ENCODE measurements at regions not wholly inside any gene's neighbourhood (a gene's known extent, or its start where the extent isn't known, plus 50 kb on each side); places are given as distances from the start of the nearest gene placed in this dataset.
"Not testable (repeated sequence)": the region's sequence is repeated elsewhere in the genome, so short reads cannot be mapped to it uniquely, and the experiment has no call there.

DNA sequence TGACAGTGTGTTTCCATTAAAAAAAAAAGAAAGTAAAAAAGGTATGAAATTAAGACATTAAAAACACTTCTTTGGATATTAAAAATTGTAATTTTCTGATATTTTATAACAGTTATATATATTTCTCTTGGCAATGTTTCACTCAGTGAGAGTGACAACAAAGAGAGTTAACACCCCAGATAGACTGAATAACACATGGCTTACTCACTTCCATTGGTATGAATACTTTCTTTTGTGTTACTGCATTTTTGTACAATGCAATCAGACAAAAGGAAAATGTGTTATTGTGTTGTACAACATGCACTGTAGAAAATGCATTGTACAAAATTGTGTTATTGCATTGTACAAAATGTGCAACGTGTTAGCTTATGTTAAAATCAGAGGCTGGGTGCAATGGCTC, 676.6 kb upstream of the AMELY start:
- DNase-seq = not testable (repeated sequence)

DNA sequence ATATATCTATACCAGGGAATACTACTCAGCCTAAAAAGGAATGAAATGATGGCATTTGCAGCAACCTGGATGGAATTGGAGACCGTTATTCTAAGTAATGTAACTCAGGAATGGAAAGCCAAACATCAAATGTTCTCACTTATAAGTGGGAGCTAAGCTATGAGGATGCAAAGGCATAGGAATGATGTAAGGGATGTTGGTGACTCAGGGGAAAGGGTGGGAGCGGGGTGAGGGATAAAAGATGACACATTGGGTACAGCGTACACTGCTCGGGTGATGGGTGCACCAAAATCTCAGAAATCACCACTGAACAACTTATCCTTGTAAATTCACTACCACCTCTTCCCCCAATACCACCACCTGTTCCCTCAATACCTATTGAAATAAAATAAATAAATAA, 651.0 kb upstream of the AMELY start:
- no peak for DNase-seq

DNA sequence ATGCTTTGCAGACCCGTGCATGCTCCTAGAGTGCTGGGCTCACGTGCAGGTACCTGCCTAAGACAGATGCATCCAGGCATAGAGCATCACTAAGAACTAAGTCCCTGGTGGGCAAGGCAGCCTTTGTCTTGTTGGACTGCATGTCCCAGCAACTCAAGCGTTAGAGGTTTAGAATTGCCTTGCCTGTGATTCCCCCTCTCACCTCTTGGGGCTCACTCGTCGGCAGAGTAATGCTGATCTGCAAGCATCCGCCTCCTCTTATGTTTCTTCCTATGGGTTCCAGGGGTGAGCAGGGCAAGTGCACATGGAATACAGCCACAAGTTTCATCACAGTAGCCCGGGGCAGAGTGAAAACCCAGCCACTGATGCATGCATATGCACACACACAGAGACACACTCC, 646.1 kb upstream of the AMELY start:
- peak; percentile 9 for DNase-seq

DNA sequence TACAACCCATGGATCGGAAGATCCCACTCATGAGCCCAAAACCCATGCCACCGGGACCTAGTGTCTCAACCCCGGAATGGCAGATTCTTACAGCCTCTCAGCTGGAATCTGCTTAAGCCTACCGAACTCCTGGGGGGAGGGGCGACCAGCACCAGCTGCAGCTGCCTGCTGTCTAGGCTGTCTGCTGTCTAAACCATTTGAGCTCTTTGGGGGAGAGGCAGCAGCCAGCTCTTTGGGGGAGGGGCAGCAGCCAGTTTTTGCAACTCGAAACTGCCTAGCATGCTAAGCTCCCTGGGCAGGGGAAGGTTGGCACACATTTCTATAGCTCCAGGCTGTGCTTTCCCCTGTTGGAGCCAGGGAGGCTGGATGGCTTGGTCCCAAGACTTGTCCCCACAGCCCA, 643.5 kb upstream of the AMELY start:
- DNase-seq = peak; percentile 57

DNA sequence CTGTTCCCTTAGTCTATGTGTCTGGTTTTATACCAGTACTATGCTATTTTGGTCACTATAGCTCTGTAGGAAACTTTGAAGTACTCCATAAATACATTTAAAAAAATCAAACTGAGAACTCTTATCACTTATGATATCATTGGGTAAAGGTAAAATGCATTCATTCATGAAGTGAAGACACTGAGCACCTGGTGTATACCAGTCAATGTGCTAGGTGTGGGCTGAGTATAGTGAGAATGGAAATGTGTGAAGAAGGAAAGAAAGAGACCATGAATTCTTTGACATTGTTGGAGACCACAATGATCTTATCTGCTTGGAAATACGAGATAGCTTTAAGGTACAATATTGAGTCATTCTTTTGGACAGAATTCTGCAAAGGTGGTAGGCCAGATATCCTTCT, 633.5 kb upstream of the AMELY start:
- DNase-seq = no peak

DNA sequence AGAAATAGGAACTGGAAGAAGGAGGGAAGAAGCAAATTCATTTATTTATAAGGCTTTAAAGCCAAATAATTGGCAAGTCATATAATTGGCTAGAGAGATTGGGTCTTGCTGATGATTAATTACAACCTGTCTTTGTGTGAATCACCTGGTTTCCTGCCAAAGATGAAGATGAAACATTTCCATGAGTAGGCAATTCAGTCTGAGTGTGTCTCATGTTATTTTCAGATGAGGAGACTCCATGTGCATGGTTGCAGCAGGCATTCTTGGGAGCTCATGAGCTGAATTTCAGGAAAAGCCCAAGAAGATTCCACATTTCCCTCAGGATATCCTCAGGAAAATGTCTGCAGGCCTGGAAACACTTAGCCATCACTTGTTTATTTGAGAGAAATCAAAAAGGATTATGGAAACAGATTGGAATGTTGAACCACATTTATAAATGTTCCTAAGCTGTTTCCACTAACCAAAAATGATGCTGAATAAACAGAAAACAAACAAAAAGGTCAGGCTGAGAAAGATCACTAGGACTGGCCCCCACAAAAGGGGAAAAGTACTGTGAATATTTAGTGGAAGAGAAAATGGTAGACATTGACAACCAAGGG, 632.7 kb upstream of the AMELY start:
- DNase-seq = no peak

DNA sequence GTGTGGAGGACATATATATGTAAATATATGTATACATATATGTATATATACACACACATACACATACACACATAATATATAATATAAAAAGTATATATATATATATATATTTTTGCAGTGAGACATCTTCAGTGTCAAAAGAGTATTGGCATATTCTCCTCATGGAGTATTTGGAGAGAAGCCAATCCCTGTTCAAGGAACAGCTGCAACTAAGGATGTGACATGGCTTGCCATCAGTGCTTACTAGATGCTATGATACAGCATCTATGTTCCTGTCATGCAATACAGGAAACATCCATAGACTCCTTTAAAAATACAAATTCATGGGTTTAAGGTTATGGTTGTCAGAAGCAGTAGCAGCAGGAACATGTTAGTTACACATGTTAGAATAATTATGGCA, 632.0 kb upstream of the AMELY start:
- DNase-seq = peak; percentile 45

DNA sequence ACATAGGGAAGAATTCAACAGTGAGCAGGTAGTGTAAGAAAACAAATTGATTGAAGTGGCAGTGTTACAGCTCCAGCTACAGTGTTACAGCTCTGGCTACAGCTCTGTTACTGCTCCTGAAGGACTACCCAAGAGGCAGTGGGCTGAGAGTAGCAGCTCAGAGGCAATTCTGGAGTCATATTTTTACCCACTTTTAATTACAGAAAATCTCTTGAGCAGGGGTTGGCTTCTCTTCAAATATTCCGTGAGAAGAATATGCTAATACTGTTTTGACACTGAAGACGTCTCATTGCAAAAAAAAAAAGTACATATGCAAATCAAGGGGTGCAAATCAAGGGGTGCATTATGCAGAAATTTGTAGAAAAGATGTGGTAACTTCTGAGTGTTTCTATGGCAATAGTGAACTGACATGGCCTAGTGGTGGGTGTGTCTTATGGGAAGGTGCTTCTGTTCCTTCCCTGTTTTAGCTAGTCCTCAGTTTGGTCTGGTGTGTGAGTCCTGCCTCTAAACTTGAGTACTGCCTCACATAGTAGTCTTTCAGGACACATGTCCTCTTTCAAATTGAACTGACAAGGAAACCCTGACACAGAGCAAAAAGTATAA, 630.8 kb upstream of the AMELY start:
- DNase-seq = no peak

DNA sequence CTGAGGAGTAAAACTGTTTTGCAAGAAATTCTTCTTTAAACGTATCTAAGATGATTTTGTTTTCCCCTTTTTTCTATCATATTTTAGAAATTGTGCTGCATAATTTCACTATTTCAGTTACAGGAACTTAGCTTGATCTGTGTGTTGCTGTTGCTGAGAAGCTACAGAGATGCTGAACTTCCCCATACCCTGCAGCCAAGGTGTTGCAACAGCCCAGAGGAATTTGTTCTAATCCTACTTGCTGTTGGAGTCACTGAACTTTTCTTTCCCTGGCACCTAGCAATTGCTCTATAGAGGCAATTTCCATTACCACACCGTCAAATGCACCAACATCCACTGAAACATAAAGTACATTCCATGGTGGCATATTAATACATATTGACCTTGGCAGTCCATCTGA, 617.8 kb upstream of the AMELY start:
- DNase-seq = no peak

DNA sequence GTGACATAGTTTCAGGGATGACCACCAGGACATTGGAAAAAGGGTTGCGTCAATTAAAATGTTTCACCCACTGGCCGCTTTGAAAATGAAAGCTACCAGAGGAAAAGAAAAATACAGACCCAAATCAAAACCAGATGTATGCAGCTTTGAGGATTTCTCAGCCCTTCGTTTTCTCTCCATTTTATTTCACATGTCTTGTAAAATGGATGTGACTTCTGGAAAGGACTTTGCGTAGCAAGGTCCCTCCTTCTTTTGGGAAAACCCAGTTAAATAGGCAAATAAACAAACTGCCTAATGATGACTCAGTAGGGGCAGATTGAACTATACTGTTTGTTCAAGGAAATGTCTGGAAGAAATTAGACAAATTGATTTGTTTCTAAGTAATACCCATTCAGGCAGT, 616.0 kb upstream of the AMELY start:
- not testable (repeated sequence) for DNase-seq

DNA sequence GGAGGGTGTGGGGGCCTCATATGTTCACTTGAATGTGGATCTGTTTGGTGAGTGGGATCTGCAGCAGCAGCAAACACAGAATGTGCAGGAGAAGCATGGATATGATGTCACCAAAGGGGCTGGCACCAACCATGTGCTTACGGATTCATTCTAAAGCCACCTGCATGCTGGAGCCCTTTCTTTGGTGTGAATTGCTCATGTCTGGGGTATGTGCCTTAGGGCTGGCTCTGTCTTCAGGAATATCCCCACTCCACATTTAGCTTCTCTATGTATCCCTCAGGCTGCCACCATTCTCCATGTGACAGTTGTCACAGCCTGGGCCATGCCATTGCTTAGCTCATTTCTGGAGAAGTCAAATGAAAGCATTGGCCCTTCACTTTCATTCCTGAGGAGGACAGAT, 606.8 kb upstream of the AMELY start:
- DNase-seq = no peak

DNA sequence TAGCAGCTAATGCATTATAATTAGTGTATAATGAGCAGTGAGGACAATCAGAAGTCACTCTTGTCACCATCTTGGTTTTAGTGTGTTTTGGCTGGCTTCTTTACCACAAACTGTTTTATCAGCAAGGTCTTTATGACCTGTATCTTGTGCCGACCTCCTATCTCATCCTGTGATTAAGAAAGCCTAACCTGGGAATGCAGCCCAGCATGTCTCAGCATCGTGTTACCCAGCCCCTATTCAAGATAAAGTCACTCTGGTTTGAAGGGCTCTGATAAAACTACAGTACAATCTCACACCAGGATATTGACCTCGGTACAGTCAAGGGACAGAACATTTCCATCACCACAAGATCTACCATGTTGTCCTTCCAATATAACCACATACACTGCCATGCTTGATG, 604.7 kb upstream of the AMELY start:
- DNase-seq = no peak

DNA sequence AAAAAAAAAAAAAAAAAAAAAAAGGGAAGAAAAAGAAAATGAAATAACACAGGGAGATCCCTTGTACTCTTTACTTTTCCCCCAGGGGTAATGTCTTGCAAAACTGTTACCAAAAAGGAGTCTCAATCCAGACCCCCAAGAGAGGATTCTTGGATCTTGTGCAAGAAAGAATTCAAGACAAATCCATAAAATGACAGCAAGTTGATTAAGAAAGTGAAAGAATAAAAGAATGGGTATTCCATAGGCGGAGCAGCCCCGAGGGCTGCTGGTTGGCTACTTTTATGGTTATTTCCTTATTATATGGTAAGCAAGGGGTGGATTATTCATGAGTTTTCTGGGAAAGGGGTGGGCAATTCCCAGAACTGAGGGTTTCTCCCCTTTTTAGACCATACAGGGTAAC, 604.3 kb upstream of the AMELY start:
- DNase-seq = no peak

DNA sequence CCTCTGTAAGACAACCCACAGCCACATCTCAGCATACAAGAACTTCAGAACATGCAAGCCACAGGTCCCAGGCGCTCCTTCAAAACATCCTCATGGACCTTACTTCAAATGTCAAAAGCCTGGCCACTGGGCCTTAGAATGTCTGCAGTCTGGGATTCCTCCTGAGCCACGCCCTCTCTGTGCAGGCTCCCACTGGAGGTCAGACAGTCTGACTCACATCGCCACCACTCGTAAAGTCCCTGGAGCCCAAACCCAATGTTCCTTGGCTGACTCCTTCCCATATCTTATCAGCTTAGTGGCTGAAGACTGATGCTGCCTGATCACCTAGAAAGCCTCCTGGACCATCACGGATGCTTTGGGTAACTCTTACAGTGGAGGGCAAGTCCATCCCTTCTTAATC, 591.3 kb upstream of the AMELY start:
- no peak for DNase-seq

DNA sequence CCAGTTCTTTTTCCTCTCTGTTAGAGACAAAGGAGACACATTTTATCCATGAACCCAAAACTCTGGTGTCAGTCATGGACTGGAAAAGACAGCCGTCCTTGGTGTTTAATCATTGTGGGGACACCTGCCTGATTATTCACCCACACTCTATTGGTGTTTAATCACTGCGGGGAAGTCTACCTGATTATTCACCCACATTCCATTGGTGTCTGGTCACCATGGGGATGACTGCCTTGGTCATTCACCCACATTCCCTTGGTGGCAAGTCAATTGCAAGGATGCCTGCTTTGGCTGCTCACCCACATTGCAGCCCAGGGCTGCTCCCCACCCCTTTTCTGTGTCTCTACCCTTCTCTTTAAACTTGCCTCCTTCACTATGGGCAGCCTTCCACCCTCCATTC, 589.7 kb upstream of the AMELY start:
- no peak for DNase-seq

DNA sequence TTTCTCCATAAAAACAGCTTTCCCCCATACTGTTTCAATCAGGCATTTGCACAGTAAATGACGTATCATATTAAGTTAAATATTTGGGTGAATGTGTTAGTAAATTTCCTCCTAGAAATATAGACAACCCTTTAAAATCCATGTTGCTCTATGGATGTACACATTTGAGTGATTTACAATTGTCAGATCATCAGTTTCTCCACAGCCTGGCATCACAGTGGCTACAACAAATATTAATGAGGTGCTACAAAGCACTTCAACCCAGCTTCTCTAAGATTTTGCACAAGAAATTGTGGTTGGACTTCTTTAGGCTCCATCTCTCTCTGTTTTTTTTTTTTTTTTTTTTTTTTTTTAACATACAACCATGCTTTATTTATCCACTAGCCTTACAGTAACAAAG, 584.4 kb upstream of the AMELY start:
- DNase-seq = no peak

DNA sequence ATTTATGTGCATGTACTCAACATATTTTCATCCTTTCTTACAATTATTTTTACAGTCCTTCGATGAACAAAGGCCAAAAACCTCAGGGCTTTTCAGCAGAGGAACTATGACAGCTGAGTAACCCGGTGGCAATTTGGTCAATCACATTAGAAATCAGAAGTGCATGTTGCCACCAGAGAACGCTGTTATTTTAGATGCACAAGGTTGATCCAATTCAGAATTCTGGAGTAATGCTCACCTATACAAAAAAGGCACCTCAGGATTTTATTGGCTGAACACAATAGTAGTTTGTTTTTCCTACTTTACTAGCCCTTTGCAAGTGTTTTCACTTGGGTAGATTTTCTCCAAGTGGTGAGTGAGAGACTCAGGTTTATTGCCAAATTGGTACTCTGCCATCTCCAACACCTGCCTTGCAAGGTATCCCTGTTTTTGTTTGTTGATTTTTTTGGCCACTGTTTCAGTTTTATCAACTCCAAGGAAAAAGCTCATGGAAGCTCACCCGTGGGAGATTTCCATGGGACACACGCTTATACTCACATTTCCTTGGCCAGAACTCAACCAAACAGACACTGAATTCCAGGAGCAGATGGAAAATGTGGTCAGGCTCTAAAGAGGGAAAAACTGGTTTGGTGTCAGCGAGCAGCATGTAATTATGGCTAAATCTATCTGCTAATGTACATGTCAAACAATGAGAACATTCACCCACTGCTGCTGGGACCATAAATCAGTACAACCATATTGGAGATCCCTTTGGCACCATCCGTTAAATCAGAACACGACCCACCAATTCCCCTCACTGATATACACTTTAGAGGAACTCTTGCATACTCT, 573.1 kb upstream of the AMELY start:
- DNase-seq = peak; percentile 12

DNA sequence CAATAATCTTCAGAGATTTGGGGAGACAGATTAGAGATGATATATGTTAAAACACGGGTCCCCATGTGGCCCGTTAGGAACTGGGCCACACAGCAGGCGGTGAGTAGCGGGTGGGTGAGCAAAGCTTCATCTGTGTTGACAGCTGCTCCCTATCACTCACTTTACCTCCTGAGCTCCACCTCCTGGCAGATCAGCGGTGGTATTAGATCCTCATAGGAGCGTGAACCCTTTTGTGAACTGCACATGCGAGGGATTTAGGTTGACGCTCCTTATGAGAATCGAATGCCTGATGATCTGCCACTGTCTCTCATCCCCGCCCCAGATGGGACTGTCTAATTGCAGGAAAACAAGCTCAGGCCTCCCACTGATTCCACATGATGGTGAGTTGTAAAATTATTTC, 560.4 kb upstream of the AMELY start:
- DNase-seq = peak; percentile 42

DNA sequence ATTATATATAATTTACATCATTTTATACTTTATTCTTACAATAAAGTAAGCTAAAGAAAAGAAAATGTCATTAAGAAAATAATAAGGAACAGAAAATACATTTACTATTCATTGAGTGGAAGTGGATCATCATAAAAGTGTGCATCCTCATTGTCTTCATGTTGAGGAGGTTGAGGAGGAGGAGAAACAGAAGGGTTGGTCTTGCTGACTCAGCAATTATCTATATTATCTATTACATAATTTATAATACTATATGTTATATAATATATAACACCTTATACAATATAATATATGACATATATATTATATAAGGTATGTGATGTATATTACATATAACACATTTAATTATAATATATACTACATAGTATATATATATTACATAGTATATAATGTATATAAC, 558.5 kb upstream of the AMELY start:
- no peak for DNase-seq

DNA sequence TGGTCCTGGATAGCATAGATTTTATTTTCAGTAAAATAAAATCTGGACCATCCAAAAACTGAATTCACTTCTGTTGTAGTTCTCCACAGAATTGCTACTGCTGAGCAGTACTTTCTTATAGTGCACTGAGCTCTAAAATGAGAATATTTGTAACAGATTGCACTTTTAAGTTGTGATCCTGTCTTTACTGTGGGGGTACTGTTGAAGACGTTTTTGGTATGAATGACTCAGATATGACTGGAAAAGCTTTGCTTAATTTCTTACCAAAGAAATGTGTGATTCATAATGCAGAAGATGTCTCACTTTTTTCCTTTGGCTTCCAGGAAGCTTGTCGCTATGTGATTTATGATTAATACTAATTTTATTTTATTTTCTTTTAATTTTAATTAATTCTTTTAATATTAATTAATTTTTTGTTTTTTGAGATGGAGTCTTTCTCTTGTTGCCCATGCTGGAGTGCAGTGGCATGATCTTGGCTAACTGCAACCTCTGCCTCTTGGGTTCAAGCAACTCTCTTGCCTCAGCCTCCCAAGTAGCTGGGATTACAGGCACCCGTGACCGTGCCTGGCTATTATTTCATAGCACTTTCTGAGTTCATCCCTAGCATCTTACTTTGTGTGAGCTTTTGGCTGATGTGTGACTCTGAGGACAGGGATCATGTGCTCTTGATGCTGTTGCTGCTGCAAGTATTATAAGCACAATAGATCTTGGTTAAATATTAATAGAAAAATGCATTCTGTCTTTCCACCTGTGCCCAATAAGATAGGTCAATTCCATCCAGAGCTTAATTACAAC, 557.6 kb upstream of the AMELY start:
- DNase-seq = no peak

DNA sequence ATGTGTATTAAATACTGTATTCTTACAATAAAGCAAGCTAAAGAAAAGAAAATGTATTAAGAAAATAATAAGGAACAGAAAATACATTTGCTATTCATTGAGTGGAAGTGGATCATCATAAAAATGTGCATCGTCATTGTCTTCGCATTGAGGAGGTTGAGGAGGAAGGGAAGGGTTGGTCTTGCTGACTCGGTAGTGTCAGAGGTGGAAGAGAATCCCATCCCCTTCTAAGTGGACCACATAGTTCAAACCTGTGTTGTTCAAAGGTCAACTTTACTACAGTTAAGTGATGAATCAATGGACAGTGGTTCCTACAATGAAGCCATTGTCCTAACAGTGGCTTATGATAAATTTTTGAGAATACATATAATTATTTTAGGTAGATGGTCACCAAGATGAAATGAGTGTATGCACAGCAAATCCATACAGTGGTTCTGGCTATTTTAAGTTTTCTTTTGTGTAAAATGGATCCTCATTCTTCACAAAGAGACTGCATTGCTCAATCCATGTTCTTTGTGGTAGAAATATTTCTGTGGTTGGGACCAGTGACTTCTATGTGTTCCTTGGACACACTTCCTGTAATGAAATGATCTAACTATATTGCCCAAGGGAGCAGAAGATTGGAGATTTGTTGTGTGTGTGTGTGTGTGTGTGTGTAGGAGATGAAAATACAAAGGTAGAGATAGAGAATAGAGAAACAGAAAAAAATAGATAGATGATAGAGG, 556.4 kb upstream of the AMELY start:
- no peak for DNase-seq

DNA sequence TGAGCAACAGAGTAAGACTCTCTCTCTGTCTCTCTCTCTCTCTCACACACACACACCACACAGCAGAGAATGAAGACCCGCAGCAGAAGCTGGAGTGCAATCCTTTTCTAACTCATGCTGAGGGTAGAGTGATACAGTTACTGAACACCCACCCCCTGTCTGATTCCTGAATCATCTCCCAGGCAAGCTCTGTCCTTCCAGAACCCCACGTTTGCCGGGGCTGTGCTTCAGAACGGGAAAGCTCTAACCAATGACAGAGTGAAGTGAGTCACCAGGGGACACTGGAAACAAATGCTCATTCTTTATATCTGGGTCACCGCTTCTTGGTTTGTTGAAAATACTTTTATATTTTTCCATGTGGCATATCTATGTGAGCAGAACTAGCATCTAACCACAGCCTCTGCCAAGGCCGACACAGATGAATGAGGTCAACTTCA, 553.7 kb upstream of the AMELY start:
- DNase-seq = no peak

DNA sequence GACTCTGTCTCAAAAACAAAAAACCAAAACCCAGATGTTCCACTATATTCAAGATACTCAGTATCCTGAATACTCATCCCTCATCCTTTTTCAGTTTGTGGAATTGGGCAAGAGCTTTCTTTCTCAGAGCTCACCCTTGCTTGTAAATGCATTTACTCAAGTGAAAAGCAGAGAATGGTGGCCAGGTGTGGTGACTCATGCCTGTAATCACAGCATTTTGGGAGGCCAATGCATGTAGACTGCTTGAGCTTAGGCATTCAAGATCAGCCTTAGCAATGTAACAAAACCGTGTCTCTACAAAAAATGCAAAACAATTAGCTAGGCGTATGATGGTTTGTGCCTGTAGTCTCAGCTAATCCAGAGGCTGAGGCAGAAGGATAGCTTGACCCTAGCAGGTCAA, 553.2 kb upstream of the AMELY start:
- no peak for DNase-seq

Measured in NCI-H2171 treated with DMSO at 0.1 percent for 48 hours (cell line).